Mesodermal cell (in vitro differentiated cells): ENCODE measurements at regions not wholly inside any gene's neighbourhood (a gene's known extent, or its start where the extent isn't known, plus 50 kb on each side); places are given as distances from the start of the nearest gene placed in this dataset.

ENCODE experiments used
- H3K27ac ChIP-seq: 2 replicates; pipeline ENCODE4 v1.7.0; 2013; ENCODE audit warnings: mild to moderate bottlenecking, low read depth, low read length, moderate library complexity; ENCODE audit not compliant: severe bottlenecking
- H3K36me3 ChIP-seq: 2 replicates; pipeline ENCODE4 v1.7.1; 2013; ENCODE audit warnings: mild to moderate bottlenecking, low read length, moderate library complexity; ENCODE audit not compliant: control insufficient read depth, insufficient read depth
- H3K4me1 ChIP-seq: one replicate; pipeline ENCODE4 v1.7.1; 2013; ENCODE audit warnings: mild to moderate bottlenecking, low read length; ENCODE audit not compliant: insufficient read depth, control insufficient read depth, poor library complexity, severe bottlenecking
- H3K4me3 ChIP-seq: 2 replicates; pipeline ENCODE4 v1.7.0; 2013; ENCODE audit warnings: low read length, control low read depth, mild to moderate bottlenecking; ENCODE audit not compliant: insufficient read depth, poor library complexity, severe bottlenecking; ENCODE audit errors: extremely low read depth
- H3K9me3 ChIP-seq: 2 replicates; pipeline ENCODE4 v1.7.1; 2013; ENCODE audit warnings: mild to moderate bottlenecking, low read length, moderate library complexity; ENCODE audit not compliant: control insufficient read depth
- WGBS, 2 experiments: methylation state at CpG; one replicate each; pipeline ENCODE4 v1.1.5; 2013; ENCODE audit warnings: missing lambda C conversion rate in 2 of 2; ENCODE audit not compliant: insufficient coverage in 2 of 2; 5-methylcytosine and 5-hydroxymethylcytosine counted together

DNA sequence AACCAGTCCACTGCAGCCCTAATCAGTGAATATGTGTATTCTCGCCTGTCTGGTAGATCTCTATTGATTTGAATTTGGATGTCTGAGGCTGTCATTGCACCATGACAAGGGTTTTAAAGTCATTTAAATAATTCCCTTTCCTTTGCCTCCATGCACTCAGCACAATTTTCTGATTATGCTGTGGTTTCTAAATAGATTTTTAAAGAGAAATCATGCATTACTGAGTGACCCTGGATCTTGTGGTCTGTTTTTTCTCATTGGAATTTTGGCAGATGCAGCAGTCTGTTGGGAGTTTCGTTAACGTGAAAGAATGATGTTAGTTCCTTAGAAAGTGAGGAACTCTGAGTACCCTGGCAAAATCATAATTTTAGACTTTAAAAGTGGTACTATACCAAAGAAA, 396.0 kb downstream of the LRRC70 start:
- Histone ChIP-seq H3K36me3 (no peaks in the 10 kb centered on the region), H3K27ac (no peak overlapping the region), H3K9me3 (no peaks in the 10 kb centered on the region), H3K4me3 (no peak overlapping the region), H3K4me1 (no peaks in the 10 kb centered on the region)
- 50 to 80% methylated on average over 1 to 2 of the region's 3 CpGs for WGBS, 2 experiments

DNA sequence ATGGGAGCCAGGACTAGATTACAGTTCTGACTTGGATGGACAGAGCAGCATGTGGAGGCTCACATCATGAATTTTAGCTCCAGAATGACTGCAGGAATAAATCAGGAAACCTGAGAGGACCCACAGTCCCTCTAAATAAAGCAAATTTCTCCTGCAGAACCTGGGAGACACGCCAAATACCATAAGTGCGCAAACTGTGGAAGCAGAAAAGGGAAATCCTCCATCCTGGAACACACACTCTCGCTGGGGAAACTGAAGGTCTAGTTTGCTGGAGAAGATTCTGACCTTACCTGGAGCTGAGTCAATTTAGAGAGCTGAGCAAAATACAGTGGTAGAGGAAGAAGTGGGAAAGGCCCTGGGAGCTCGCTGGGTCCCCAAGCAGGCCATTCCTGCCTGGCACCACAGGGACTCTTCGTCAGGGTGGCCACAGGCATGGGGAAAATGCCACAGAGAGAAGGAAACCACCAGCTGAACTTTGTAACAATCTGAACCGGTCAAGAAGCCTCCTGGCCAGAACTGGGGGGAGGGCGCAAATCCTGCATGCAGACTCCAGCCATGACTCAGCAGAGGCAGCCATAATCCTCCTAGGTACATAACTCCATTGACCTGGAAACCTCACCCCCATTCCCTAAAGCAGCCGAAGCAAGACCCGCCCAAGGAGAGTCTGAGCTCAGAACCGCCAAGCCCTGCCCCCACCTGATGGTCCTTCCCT, 390.9 kb downstream of the LRRC70 start:
- Histone ChIP-seq H3K4me3 (no peak overlapping the region), H3K36me3 (no peaks in the 10 kb centered on the region), H3K27ac (no peak overlapping the region), H3K9me3 (peaks cover 10% of the 10 kb centered on the region), H3K4me1 (no peaks in the 10 kb centered on the region)
- 86 to 89% methylated on average over 4 to 7 of the region's 10 CpGs for WGBS, 2 experiments

DNA sequence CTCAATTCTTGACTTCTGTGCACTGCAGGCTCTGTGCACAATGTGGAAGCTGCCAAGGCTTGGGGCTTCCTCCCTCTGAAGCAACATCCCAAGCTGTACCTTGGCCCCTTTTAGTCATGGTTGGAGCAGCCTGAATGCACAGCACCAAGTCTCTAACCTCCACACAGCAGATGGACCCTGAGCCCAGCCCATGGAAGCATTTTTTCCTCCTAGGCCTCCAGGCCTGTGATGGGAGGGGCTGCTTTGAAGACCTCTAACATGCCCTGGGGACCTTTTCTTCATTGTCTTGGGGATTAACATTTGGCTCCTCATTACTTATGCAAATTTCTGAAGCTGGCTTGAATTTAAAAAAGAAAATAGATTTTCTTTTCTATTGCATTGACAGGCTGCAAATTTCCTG, 385.8 kb downstream of the LRRC70 start:
- H3K9me3 ChIP-seq, result peaks cover 17% of the 10 kb centered on the region
- no peaks in the 10 kb centered on the region for H3K36me3 ChIP-seq
- H3K4me3 ChIP-seq, result no peak overlapping the region
- H3K4me1 ChIP-seq, result no peaks in the 10 kb centered on the region
- no peak overlapping the region for H3K27ac ChIP-seq

DNA sequence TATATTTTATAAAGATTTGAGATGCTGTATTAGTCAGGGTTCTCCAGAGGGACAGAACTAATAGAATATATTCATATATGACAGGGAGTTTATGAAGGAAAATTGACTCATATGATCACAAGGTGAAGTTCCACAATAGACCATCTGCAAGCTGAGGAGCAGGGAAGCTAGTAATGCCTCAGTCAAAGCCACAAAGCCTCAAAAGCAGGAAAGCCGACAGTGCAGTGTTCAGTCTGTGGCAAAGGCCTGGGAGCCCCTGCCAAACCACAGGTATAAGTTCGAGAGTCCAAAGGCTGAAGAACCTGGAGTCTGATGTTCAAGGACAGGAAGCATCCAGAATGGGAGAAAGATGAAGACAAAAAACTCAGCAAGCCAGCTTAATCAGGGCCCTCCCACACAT, 382.2 kb downstream of the LRRC70 start:
- Histone ChIP-seq H3K9me3 (peaks cover 15% of the 10 kb centered on the region), H3K4me1 (no peaks in the 10 kb centered on the region), H3K36me3 (no peaks in the 10 kb centered on the region), H3K27ac (no peak overlapping the region), H3K4me3 (no peak overlapping the region)
- 71 to 77% methylated on average over 1 to 2 of the region's 2 CpGs for WGBS, 2 experiments

DNA sequence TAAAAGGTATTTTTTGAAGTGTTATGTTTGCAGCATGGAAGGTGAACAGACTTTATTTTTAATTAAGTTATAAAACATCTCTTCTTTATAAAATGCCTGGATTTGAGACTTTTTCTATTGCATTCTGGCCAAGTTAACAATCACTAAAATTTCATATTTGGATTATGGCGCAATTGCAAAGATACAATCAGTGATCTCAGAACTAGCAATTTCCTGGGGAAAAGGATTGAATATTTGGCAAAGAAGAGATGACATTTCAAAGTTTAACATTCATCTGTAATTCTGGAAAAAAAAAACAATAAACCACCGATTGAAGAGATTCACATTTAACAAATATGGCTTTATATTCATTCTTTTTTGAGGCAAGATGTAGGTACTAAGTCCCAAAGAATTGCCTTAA, 378.0 kb downstream of the LRRC70 start:
- no CpG with 5 or more reads among the region's 2 CpGs for WGBS, 2 experiments
- Histone ChIP-seq H3K4me3 (no peak overlapping the region), H3K36me3 (no peaks in the 10 kb centered on the region), H3K9me3 (no peaks in the 10 kb centered on the region), H3K4me1 (no peaks in the 10 kb centered on the region), H3K27ac (no peak overlapping the region)

DNA sequence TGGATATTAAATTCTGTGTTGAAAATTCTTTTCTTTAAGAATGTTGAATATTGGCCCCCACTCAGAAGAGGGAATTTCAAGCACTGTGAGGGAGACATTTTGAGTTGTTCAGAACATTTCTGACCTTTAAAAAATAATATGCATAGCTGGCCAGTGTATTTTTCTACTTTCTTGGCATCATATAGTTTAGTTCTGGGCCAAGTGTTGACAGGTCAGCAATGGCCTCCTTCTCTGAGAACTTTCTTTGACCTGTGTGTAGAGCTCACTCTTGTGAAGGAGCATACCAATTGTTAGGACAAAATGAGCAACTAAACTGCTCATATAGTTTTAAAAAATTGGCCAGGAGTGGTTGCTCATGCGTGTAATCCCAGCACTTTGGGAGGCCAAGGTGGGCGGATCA, 376.0 kb downstream of the LRRC70 start:
- Histone ChIP-seq H3K9me3 (no peaks in the 10 kb centered on the region), H3K36me3 (no peaks in the 10 kb centered on the region), H3K27ac (no peak overlapping the region), H3K4me3 (no peak overlapping the region), H3K4me1 (no peaks in the 10 kb centered on the region)
- WGBS, 2 experiments, result 83 to 100% methylated on average over 1 of the region's 2 CpGs

DNA sequence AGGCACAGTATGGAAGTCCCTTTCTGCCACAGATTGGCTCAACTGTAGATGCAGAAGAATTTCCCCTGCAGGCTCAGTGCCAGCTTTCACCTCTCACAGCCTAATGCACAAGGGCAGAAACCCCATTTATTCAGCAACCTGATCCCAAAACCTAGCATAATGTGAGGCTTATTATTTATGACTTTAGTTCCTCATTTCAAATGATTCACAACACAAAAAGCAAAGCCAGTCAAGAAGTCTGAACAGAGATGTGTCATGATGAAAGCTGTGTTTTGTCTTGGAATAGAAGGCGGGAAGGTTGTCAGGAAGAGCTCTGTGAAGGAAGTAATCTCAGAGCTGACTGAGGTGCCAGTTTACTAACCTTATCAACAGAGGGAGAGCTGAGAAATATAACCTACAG, 369.7 kb downstream of the LRRC70 start:
- Histone ChIP-seq H3K4me3 (no peak overlapping the region), H3K36me3 (no peaks in the 10 kb centered on the region), H3K27ac (no peak overlapping the region), H3K9me3 (no peaks in the 10 kb centered on the region), H3K4me1 (no peaks in the 10 kb centered on the region)
- WGBS, 2 experiments, result 83 to 100% methylated on average over 1 of the region's 1 CpG

DNA sequence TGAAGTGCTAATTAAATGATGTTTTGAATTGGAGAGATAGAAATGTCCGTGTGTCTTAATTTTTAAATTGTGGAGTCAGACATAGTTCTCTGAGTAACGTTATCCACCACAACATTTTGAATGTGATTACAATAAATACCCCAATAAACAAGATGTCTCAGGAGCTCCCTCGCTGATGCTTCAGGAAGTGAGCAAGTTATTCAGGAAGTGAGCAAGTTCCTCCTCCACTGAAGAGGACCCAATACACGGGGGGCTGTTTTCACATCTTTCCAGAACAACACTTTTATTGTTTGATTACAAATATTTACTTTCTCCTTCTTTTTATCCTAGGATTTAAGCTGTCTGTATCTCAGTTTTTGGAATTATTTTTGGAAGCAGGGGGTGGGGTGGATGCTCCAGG, 363.8 kb downstream of the LRRC70 start:
- no peak overlapping the region for H3K4me3 ChIP-seq
- 83 to 85% methylated on average over 1 to 2 of the region's 4 CpGs for WGBS, 2 experiments
- H3K36me3 ChIP-seq, result no peaks in the 10 kb centered on the region
- H3K27ac ChIP-seq, result no peak overlapping the region
- H3K4me1 ChIP-seq, result peaks cover 32% of the 10 kb centered on the region
- H3K9me3 ChIP-seq, result no peaks in the 10 kb centered on the region

DNA sequence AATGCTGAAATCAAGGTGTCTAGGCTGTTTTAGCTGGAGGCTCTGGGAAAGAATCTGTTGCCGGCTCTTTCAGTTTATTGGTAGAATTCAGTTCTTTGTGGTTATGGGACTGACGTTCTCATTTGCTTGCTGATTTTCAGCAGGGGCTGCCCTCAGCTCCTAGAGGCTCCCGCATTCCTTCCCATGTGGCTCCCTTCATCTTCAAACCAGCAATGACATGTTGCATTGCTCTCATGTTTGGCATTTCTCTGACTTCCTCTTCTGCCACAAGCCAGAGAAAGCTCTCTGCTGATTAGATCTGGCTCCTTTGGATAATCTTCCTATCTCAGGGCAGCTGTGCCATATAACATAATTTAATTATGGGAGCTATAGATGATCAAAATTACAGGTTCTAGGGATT, 360.3 kb downstream of the LRRC70 start:
- no peaks in the 10 kb centered on the region for H3K36me3 ChIP-seq
- peak overlapping the region; percentile 92 for H3K27ac ChIP-seq
- peaks cover 41% of the 10 kb centered on the region for H3K4me1 ChIP-seq
- 63 to 71% methylated on average over 2 of the region's 3 CpGs for whole genome bisulfite sequencing, 2 experiments
- H3K9me3 ChIP-seq, result no peaks in the 10 kb centered on the region
- no peak overlapping the region for H3K4me3 ChIP-seq

DNA sequence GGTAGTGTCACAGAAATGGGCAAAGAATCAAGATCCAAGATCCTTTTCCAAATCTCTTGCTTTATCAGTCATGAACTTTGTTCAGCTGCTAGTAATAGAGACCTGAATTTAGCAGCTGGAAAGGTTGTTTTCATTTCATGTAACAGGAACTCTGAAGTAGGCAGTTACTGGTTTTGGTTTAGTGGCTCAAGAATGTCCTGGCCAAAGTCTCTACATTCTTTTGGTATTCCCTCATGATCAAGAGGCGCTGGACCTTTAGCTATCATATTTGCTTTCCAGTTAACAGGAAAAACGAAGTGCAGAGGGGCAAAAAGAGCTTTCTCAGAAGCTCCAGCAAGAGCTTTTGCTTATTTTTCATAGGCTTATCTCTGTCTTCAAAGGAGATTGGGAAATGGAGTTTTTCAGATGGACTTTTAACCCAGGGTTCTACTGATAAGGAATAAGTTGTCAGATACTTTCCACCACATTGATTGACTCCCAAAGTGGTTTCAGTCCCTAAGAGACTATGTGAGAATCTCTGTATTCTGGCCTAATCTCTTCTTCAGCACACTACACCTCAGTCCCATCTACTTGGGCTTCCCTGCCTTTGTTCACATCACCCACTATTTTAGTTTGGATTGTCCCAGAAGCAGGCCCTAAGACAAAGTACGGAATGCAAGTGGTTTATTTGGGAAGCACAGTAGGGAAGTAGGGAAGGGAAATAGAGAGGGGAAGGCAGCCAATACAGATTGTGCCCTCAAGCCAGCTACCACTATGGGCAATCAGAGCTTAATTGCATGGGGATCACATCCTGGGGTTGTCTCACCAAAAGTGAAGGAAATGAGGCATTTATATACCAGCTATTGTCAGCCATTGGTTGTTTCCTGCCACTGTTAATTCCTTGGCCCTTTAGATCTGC, 359.3 kb downstream of the LRRC70 start:
- Histone ChIP-seq H3K36me3 (no peaks in the 10 kb centered on the region), H3K4me1 (peaks cover 41% of the 10 kb centered on the region), H3K4me3 (no peak overlapping the region), H3K27ac (peak overlapping the region; percentile 92), H3K9me3 (no peaks in the 10 kb centered on the region)
- WGBS, 2 experiments, result 67 to 83% methylated on average over 1 to 2 of the region's 3 CpGs

DNA sequence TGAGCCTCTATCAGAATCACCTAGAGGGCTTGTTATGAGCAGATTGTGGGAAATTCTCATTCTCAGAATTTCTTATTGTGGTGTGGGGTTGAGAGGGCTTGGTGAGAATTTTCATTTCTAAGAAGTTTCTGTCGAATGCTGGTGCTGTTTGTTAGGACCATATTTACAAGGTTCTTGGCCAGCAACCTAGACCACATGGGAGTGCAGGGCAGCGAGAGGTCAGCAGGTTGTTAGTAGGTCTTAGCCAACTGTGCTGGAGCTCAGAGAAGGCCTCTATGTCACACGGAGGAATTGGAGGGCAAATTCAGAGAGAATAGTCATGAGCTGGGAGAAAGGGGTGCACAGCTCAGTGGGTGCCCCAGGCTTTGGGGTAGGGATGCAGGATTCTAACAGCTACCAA, 357.0 kb downstream of the LRRC70 start:
- 71 to 81% methylated on average over 3 of the region's 3 CpGs for WGBS, 2 experiments
- Histone ChIP-seq H3K27ac (no peak overlapping the region), H3K4me3 (no peak overlapping the region), H3K36me3 (no peaks in the 10 kb centered on the region), H3K4me1 (peaks cover 36% of the 10 kb centered on the region), H3K9me3 (no peaks in the 10 kb centered on the region)
